ENCODE measurements at regions not wholly inside any gene's neighbourhood (a gene's known extent, or its start where the extent isn't known, plus 50 kb on each side); places are given as distances from the start of the nearest gene placed in this dataset.
A peak's percentile ranks its signal among the peaks of the same experiment; 100 is the strongest.
"Not testable (repeated sequence)": the region's sequence is repeated elsewhere in the genome, so short reads cannot be mapped to it uniquely, and the experiment has no call there.

DNA sequence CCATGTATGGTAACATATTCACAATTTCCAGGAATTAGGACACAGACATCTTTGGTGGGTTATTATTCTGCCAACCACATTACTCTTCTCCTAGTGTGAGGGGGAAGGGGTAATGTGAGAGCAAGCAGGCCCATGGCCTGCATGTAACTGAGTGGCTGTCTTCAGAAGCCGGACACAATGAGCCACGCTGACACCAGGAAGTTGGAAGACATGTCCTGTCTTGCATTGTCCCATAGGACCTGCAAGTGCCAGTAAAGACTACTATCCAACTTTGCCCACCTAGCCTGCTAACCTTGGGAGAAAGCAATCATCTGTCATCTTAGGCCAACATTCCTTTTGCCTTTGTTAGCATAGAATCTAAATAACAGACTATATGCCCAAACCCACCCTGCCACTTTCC, 86.2 kb upstream of the SH3BP4 start:
- Mint-ChIP-seq H3K27ac (no peak overlapping the region), H3K36me3 (no peaks in the 10 kb centered on the region), H3K9me3 (peaks cover 4% of the 10 kb centered on the region in 2 donors)
- no peak for DNase-seq (ENCODE audit: low spot score in 2 of 2)
- ATAC-seq, result no peak

DNA sequence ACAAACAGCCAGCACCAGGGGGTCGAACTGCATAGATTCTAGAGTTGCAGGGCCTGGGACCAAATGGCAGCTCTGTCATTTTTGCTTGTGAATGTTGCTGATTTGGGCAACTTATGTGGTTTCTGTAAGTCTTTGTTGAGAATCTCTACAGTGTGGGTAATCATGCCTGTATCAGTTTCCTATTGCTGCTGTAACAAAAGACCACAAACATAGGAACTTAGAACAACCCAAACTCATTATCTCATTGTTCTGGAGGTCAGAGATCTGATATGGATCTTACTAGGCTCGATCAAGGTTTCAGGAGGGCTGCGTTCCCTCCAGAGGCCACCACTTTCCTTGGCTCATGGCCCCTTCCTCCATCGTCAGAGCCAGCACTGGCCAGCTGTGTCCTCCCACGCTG, 86.8 kb upstream of the SH3BP4 start:
- Mint-ChIP-seq H3K27ac (no peak overlapping the region), H3K9me3 (peaks cover 4% of the 10 kb centered on the region in 2 donors), H3K36me3 (no peaks in the 10 kb centered on the region)
- DNase-seq (ENCODE audit: low spot score in 2 of 2), result no peak
- ATAC-seq, result no peak

DNA sequence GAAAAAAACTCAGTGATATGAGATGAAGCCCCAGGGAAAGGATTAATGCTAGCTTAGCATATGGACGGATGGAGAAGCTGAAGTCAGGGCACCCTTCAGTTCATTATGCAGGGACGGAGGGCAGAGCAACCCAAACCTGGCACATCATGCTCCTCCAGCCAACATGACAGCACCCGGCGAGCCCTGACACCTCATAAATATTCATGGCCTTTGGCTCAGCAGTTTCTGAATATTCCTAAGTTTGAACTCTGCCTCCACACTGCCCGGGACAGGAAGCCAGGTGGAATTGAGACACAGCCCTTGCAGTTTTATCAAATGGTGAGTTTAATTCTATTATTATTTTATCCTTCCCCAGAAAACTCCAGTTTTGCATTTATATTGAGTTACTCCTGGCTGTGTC, 87.3 kb upstream of the SH3BP4 start:
- H3K27ac Mint-ChIP-seq, result no peak overlapping the region
- H3K9me3 Mint-ChIP-seq, result peaks cover 4% of the 10 kb centered on the region in 2 donors
- ATAC-seq (no peak), DNase-seq (ENCODE audit: low spot score in 2 of 2) (no peak)
- no peaks in the 10 kb centered on the region for H3K36me3 Mint-ChIP-seq

DNA sequence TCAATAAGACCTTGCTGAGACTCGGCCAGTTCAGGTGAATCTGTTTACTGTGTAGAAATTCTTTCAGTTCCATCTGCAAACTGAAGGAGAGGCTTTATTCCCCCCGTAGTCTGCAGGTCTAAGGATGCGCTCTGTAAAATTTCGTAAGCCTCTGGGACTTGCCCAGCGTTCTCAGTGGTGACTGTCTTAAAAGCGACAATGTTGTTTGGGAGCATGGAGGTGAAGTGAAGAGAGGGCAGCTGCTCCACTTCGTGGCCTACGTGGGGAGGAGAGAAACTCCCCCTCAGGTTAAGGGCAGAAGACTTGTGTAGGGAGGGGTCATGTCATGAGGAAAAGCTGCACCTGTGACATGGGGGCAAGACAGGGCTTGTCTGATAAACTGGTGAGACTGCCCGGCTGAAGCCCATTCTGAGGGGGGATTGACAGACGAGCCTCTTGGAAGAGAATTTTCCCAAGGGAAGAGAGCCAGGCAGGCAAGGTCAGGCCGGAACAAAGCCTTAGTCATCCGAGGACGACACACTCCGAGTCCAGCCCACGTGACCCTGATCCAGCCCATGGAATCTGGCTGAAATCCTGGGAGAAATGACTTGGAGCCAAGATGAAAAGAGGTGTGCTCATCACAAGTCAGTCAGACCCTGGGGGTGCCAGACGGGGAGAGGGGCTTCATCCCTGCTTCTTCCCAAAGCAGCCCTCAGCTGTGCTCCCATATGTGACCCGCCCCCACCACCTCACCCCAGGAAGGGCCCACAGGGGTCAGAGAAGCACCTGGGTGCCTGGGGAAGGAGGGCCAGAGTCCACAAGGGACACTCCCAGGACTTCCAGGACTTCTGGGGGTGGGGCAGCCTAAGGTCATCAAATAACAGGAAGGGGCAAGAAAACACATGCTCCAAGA, 88.5 kb upstream of the SH3BP4 start:
- no peak overlapping the region for H3K27ac Mint-ChIP-seq
- H3K36me3 Mint-ChIP-seq, result no peaks in the 10 kb centered on the region
- H3K9me3 Mint-ChIP-seq, result peaks cover 4% of the 10 kb centered on the region in 2 donors
- no peak for ATAC-seq
- no peak for DNase-seq (ENCODE audit: low spot score in 2 of 2)

DNA sequence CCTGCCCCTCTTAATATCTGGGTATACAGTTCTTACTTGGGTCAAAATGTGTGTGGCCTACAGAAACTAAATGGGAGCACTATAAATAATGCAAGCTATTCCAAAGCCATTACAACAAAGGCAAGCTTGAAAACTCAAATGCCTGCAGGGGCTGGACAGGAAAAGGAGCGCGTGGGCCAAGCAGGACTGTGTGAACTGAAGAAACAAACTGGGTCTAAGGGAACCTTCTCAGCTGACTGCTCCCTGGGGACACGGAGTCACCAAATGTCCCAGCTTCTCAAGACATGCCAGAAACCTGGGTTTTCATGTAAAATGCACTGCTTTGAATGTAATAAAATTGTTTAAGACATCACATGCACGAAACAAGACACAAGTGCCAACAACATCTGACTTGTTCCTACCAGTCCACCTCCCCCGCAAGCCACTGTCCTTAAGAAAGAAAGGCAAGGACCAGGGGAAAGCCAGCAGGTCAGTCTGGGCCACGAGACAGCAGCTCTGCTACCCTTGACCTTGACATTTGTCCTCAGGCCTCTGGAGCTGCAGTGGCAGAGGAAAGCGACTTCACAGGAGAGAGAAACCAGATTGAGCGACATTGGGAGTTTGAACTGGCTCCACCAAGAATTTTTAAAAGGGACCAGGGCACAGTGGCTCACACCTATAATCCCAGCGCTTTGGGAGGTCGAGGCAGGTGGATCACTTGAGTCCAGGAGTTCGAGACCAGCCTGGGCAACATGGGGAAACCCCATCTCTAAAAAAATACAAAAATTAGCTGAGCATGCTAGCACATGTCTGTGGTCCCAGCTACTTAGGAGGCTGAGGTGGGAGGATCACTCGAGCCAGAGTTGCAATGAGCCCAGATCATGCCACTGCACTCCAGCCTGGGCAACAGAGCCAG, 89.7 kb upstream of the SH3BP4 start:
- H3K27ac Mint-ChIP-seq, result peak overlapping the region in 1 of 2 donors; percentile 60
- DNase-seq (ENCODE audit: low spot score in 2 of 2) (no peak), ATAC-seq (no peak)
- peaks cover 4% of the 10 kb centered on the region in 2 donors for H3K9me3 Mint-ChIP-seq
- no peaks in the 10 kb centered on the region for H3K36me3 Mint-ChIP-seq

DNA sequence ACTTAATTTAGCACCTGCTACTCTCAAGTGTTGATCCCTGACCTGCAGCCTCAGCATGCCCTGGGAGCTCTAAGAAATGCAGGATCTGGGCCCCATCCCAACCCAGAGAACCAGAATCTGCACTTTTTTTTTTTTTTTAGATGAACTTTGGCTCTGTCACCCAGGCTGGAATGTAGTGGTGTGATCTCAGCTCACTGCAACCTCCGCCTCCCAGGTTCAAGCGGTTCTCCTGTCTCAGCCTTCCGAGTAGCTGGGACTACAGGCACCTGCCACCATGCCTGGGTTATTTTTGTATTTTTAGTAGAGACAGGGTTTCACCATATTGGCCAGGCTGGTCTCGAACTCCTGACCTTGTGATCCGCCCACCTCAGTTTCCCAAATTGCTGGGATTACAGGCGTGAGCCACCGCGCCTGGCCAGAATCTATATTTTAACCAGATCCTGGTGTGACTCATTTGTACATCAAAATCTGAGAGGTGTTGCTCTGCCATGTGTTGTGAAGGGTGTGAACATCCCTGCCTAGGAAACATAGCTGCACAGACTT, 92.4 kb upstream of the SH3BP4 start:
- not testable (repeated sequence) for H3K27ac Mint-ChIP-seq; ATAC-seq; H3K9me3 Mint-ChIP-seq; DNase-seq (ENCODE audit: low spot score in 2 of 2); H3K36me3 Mint-ChIP-seq

DNA sequence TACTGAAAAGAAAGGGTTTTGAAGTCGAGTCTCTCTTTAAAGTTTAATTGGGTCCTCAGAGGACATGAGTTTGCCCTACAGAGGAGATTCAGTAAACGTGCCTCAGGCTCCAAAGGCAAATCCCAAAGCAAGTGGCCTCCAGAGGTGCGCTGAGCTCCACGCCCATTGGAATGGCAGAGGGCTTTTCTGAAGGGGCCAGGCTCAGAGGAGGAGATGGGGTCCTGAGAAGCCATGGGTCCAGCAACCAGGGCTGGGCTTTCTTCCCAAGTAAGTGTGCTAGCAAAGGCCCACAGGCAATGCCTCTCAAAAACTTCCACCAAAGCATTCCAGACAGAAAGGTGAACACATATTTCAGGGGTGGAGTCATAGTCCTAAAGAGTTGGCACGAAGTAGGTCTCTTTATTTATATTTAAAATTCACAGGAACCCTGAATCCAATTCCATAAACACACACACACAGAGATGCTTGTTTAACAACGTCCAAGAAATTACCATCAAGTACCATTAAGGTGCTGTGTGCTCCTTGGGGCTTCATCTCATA, 93.0 kb upstream of the SH3BP4 start:
- no peaks in the 10 kb centered on the region for H3K36me3 Mint-ChIP-seq
- DNase-seq (ENCODE audit: low spot score in 2 of 2) (no peak), ATAC-seq (no peak)
- no peaks in the 10 kb centered on the region for H3K9me3 Mint-ChIP-seq
- no peak overlapping the region for H3K27ac Mint-ChIP-seq

DNA sequence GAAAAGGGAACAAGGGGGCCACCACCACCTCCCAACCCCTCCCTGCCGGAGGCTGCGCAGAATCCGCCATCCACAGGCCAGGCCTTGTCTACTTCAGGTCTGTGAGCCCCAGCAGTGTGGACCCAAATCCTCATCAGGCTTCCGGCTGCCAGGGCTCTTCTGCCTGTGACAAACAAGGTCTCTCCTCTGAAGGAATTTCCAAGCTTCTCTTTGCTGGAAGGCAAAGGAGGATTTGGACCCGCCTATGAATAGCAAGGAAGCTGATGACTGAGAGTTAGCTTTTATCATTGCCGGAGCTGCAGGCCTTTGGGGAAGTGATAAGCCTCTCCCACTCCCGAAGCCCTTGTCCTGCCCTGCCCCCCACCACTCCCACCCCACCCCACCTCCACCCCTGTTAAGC, 93.7 kb upstream of the SH3BP4 start:
- Mint-ChIP-seq H3K9me3 (no peaks in the 10 kb centered on the region), H3K27ac (no peak overlapping the region), H3K36me3 (no peaks in the 10 kb centered on the region)
- DNase-seq (ENCODE audit: low spot score in 2 of 2), result no peak
- no peak for ATAC-seq

DNA sequence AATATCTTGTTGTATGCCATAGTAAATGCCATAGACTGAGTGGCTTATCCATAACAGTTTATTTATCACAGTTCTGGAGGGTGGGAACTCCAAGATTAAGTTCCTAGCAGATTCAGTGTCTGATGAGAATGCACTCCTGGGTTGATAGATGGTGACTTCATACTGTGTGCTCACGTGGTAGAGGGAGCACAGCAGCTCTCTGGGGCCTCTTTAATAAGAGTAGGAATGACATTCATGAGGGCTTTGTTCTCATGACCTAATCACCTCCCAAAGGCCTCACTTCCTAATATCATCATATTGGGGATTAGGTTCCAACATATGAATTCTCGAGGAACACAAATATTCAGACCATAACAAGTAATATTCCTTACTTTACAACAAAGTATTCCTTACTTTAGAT, 98.1 kb upstream of the SH3BP4 start:
- no peak for DNase-seq (ENCODE audit: low spot score in 2 of 2)
- Mint-ChIP-seq H3K9me3 (no peaks in the 10 kb centered on the region), H3K36me3 (no peaks in the 10 kb centered on the region), H3K27ac (no peak overlapping the region)
- ATAC-seq, result no peak

DNA sequence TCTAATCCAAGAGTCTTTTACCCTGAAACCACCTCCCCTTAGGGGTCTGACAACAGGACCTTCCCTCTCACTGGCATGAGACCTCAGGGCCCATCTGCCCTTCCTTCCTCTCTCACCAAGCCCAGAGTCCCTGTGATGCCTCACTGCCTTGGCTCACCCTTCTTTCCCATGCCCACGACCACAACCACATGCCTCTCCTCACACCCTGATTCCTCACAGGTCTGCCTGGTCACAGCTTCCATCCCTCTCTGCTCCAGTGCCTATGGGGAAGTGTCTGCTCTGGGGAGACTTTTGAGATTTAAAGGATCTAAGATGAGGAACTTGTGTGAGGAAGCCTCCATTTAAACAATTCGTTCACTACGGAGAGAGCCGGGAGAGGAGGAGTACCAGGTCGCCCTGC, 98.9 kb upstream of the SH3BP4 start:
- no peak overlapping the region for H3K27ac Mint-ChIP-seq

DNA sequence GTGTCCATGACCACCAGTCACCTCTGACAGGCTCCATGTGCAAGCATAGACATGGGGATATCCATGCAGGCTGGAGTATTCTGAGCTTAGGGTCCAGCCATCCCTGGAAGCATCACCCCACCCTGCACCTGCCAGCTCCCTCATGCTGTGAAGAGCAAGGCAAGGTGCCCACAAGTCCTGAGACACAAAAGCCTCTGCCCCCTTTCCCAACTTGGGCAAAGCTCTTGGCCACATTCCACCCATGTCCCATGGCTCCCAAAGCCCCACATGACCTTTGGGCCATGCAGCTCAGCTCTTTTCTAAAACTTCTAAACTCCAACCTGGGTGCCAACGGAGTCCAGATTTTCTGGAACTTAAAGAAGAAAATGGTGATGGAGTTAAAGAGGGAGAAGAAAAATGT, 99.8 kb upstream of the SH3BP4 start:
- DNase-seq (ENCODE audit: low spot score in 2 of 2) (no peak), ATAC-seq (no peak)
- no peaks in the 10 kb centered on the region for H3K36me3 Mint-ChIP-seq
- H3K27ac Mint-ChIP-seq, result no peak overlapping the region
- H3K9me3 Mint-ChIP-seq, result no peaks in the 10 kb centered on the region

More for the DNA sequence above, 98.9 kb upstream of the SH3BP4 start:
- DNase-seq (ENCODE audit: low spot score in 2 of 2) (no peak), ATAC-seq (no peak)
- Mint-ChIP-seq H3K36me3 (no peaks in the 10 kb centered on the region), H3K9me3 (no peaks in the 10 kb centered on the region)

DNA sequence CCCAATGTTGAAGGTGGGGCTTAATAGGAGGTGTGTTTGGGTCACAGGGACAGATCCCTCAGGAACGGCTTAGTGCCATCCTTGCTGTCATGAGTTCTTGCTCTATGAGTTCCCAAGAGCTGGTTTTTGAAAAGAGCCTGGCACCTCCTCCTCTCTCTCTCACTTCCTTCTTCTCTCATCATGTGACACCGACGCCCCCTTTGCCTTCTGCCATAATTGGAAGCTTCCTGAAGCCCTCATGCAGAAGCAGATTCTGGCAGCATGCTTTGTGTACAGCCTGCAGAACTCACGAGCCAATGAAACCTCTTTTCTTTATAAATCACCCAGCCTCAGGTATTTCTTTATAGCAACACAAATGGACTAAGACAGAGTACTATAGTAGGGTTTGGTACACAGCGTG, 100.4 kb upstream of the SH3BP4 start:
- ATAC-seq (no peak), DNase-seq (ENCODE audit: low spot score in 2 of 2) (no peak)
- no peak overlapping the region for H3K27ac Mint-ChIP-seq
- H3K36me3 Mint-ChIP-seq, result no peaks in the 10 kb centered on the region
- H3K9me3 Mint-ChIP-seq, result no peaks in the 10 kb centered on the region

DNA sequence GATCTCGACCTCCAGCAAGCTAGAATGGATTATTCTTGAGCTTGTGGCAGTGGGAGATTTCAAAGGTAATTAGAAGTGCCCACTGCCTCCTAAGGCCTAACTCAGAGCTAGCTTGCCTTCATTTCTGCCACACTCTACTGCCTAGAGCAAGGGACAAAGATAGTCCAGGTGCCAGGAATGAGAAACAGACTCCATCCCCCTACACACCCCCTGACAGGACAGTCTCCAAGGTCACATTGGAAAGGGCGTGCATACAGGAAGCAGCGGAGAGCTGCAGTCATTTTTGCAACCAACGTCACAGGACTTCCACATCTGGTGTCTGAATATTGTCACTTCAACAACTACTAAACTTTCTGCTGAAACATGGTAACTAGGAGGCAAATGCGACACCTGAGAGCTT, 101.0 kb upstream of the SH3BP4 start:
- Mint-ChIP-seq H3K36me3 (no peaks in the 10 kb centered on the region), H3K9me3 (no peaks in the 10 kb centered on the region), H3K27ac (no peak overlapping the region)
- ATAC-seq (no peak), DNase-seq (ENCODE audit: low spot score in 2 of 2) (no peak)

DNA sequence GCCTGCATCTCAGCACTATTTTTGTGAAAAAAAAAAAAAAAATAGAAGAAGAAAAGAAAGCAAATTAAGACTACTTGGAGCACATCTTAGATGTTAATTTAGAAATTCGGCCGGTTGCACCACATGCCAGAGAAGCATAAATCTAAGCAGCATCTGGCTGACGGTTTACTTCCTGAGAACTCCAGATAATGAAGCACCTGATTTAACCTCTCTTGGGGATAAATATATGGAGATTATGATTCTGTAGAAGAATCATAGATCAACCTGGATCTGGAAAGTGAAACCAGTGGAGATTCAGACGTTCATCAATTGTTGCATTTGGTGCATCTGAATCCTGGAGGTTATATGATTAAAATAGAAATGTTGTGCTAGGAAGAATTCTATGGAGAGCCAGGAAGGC, 102.1 kb upstream of the SH3BP4 start:
- no peak overlapping the region for H3K27ac Mint-ChIP-seq
- ATAC-seq (no peak), DNase-seq (ENCODE audit: low spot score in 2 of 2) (no peak)
- H3K9me3 Mint-ChIP-seq, result no peaks in the 10 kb centered on the region
- H3K36me3 Mint-ChIP-seq, result no peaks in the 10 kb centered on the region

DNA sequence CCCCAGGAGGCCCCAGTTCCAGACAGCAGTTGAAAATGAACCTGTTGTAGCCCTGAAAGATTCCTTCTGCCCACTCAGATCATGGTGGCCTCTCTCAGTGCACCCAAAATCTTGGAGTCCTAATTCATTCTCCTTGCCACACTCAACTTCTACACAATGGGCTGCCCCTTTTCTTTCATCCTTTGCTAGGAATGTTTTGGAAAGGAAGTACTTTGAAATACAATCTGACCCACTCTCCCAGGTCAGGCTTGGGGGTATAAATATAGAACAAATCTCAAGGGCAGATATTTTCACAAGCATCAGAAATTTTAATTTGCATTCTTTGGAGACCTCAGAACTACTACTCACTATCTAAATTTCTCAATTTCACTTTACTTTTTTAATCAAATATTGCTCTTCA, 103.2 kb upstream of the SH3BP4 start:
- Mint-ChIP-seq H3K27ac (no peak overlapping the region), H3K9me3 (no peaks in the 10 kb centered on the region), H3K36me3 (no peaks in the 10 kb centered on the region)
- ATAC-seq, result no peak
- no peak for DNase-seq (ENCODE audit: low spot score in 2 of 2)

DNA sequence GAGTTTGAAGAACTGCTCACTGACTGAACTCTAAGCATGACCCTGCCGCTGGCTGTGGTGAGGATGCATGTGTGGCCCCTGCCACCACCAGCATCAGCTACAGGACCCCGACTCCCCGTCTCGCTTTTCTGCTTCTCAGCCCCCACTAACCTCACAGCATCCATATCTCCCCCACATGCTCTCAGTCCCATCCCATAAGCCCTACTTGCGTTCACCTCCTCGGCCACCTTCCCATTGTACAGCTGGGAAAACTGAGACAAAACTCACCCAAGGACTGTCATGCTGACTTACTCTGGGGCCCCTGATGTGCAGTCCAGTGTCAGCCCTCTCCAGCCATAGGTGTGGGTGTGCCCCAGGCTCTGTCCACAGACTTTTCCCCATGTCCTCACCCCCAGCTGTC, 104.2 kb upstream of the SH3BP4 start:
- no peak for ATAC-seq
- no peak overlapping the region for H3K27ac Mint-ChIP-seq
- no peak for DNase-seq (ENCODE audit: low spot score in 2 of 2)
- no peaks in the 10 kb centered on the region for H3K9me3 Mint-ChIP-seq
- H3K36me3 Mint-ChIP-seq, result no peaks in the 10 kb centered on the region

DNA sequence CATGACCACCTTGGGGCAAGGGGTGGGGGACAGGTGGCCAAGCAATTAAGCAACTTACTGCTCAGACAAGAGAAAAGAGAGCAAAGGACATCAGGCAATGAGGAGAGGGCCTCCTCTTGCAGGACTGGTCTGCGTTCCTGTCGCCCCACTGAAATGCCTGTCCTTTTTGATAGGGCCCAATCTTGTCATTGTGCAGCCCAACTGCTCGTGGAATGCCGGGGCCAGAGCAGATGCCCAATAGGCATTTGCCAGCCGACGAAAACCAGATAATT, 104.5 kb upstream of the SH3BP4 start:
- DNase-seq (ENCODE audit: low spot score in 2 of 2) (no peak), ATAC-seq (no peak)
- H3K36me3 Mint-ChIP-seq, result no peaks in the 10 kb centered on the region
- no peak overlapping the region for H3K27ac Mint-ChIP-seq
- H3K9me3 Mint-ChIP-seq, result no peaks in the 10 kb centered on the region

Measured in activated naive CD4-positive, alpha-beta T cell treated with anti-CD3 and anti-CD28 coated beads, Interleukin-2, amount 50 U/mL, for 72 hours (primary cell).